ENCODE measurements at regions not wholly inside any gene's neighbourhood (a gene's known extent, or its start where the extent isn't known, plus 50 kb on each side); places are given as distances from the start of the nearest gene placed in this dataset.
A peak's percentile ranks its signal among the peaks of the same experiment; 100 is the strongest.

DNA sequence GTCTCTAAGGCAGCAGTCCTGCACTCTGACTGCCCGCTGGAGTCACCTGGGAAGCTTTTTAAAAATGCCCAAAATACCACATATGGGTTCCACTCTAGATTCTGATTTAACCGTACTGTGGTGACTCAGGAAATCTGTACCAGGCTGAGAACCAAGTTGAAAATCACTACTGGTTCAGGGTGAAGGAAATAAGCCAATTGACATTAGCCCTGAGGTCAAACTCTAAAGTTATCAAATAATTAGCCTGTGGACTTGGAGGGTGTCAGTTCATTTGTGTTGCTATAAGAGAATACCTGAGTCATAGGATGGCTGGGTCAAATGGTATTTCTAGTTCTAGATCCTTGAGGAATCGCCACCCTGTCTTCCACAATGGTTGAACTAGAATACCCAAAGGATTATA is 321.7 kb upstream of the ROPN1 start:
- H3K9me3 ChIP-seq (replicated peaks in 1 of 2; ENCODE audit: control insufficient read depth in 1 of 2, insufficient read depth in 1 of 2, low read length in 2 of 2), result no peaks in the 10 kb centered on the region
- H3K4me2 ChIP-seq (replicated peaks; ENCODE audit: extremely low read depth, low read length, poor library complexity, severe bottlenecking), result no peak overlapping the region
- H3K4me1 Mint-ChIP-seq, result peaks cover 17% of the 10 kb centered on the region
- no peak for DNase-seq
- H3K27ac ChIP-seq (ENCODE audit: low read depth in 1 of 2, low read length in 2 of 2), result no peak overlapping the region
- no peak overlapping the region for H2AFZ ChIP-seq (ENCODE audit: insufficient read depth, low read depth, low read length, poor library complexity, severe bottlenecking)
- H3K4me1 ChIP-seq (ENCODE audit: control insufficient read depth in 1 of 2, insufficient read depth in 2 of 2, low read length in 2 of 2), result peaks cover 9% of the 10 kb centered on the region in 2 donors
- intact Hi-C loops (cut with micrococcal nuclease), result no loop called here
- H3K4me3 Mint-ChIP-seq, result no peak overlapping the region
- H4K20me1 ChIP-seq (ENCODE audit: insufficient read depth, low read length), result no peaks in the 10 kb centered on the region
- no peak overlapping the region for H3K9ac ChIP-seq (ENCODE audit: insufficient read depth, low read length, poor library complexity, severe bottlenecking)
- H3K4me3 ChIP-seq (replicated peaks in 1 of 3; ENCODE audit: low read depth in 2 of 3, low read length in 3 of 3), result no peak overlapping the region
- no peaks in the 10 kb centered on the region for H3K79me2 ChIP-seq (ENCODE audit: insufficient read depth, low read length)
- no peaks in the 10 kb centered on the region for H3K27me3 ChIP-seq (ENCODE audit: control insufficient read depth in 2 of 2, insufficient read depth in 2 of 2, low read length in 2 of 2)
- 80% methylated on average over 1 of the region's 3 CpGs for WGBS (ENCODE audit: insufficient coverage)
- no peaks in the 10 kb centered on the region for H3K36me3 ChIP-seq (replicated peaks in 1 of 2; ENCODE audit: control insufficient read depth in 1 of 2, insufficient read depth in 2 of 2, low read length in 2 of 2)
- TF ChIP-seq, protein P1, sequence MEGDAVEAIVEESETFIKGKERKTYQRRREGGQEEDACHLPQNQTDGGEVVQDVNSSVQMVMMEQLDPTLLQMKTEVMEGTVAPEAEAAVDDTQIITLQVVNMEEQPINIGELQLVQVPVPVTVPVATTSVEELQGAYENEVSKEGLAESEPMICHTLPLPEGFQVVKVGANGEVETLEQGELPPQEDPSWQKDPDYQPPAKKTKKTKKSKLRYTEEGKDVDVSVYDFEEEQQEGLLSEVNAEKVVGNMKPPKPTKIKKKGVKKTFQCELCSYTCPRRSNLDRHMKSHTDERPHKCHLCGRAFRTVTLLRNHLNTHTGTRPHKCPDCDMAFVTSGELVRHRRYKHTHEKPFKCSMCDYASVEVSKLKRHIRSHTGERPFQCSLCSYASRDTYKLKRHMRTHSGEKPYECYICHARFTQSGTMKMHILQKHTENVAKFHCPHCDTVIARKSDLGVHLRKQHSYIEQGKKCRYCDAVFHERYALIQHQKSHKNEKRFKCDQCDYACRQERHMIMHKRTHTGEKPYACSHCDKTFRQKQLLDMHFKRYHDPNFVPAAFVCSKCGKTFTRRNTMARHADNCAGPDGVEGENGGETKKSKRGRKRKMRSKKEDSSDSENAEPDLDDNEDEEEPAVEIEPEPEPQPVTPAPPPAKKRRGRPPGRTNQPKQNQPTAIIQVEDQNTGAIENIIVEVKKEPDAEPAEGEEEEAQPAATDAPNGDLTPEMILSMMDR (IDR thresholded peaks at IDR 0.05), result no peak
- H3K9me3 Mint-ChIP-seq, result peaks cover 0 to 7% (median 2%) of the 10 kb centered on the region in 7 donors
- H3K36me3 Mint-ChIP-seq, result no peaks in the 10 kb centered on the region
- H3K27me3 Mint-ChIP-seq (ENCODE audit: low read depth in 3 of 3), result peaks cover 0 to 13% (median 2%) of the 10 kb centered on the region in 3 donors
- no peak overlapping the region for H3K27ac Mint-ChIP-seq

DNA sequence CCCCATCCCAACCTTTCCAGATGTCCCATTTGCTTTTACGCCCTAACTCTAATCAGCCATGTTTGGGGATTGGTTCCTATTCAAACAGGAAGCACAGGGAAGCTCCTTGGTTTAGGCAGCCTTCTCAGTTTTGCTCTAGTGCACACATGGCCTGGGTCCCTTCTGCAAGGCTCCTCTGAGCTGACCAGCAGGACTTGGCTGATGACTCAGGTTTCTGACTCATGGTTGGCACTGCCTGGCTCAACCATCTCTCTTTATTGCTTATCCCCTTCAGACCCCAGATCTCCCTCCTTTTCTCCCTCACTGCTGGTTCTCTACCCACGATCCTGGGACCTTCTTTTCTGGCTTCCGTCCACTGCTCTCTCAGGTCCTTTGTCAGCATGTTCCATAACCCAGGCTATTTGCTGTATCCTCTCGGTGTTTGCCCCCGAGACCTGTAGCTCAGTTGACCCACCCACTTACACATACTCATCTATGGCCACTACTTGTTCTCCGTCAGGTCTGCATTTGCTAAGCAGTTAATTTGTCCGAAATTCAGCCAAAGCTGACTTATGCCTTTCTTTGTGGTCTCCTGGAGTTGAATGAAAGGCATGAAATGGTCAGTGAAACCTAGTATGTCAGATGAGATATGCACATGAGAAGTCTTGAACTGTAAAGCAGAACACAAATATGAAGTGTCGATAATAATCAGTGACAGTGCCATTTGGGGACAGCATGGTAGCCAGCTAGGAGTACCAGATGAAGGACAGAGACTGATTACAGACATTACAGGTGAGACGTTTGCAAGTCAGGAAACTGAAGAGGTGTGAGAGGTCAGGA is 323.5 kb upstream of the ROPN1 start:
- no peaks in the 10 kb centered on the region for H3K36me3 Mint-ChIP-seq
- Histone ChIP-seq H3K4me2 (replicated peaks; ENCODE audit: extremely low read depth, low read length, poor library complexity, severe bottlenecking) (no peak overlapping the region), H3K4me3 (replicated peaks in 1 of 3; ENCODE audit: low read depth in 2 of 3, low read length in 3 of 3) (no peak overlapping the region), H3K36me3 (replicated peaks in 1 of 2; ENCODE audit: control insufficient read depth in 1 of 2, insufficient read depth in 2 of 2, low read length in 2 of 2) (no peaks in the 10 kb centered on the region), H3K79me2 (ENCODE audit: insufficient read depth, low read length) (no peaks in the 10 kb centered on the region), H3K9ac (ENCODE audit: insufficient read depth, low read length, poor library complexity, severe bottlenecking) (no peak overlapping the region), H3K27ac (ENCODE audit: low read depth in 1 of 2, low read length in 2 of 2) (no peak overlapping the region), H3K27me3 (ENCODE audit: control insufficient read depth in 2 of 2, insufficient read depth in 2 of 2, low read length in 2 of 2) (no peaks in the 10 kb centered on the region), H3K9me3 (replicated peaks in 1 of 2; ENCODE audit: control insufficient read depth in 1 of 2, insufficient read depth in 1 of 2, low read length in 2 of 2) (no peaks in the 10 kb centered on the region), H3K4me1 (ENCODE audit: control insufficient read depth in 1 of 2, insufficient read depth in 2 of 2, low read length in 2 of 2) (peaks cover 9% of the 10 kb centered on the region in 2 donors), H4K20me1 (ENCODE audit: insufficient read depth, low read length) (no peaks in the 10 kb centered on the region), H2AFZ (ENCODE audit: insufficient read depth, low read depth, low read length, poor library complexity, severe bottlenecking) (peak overlapping the region; percentile 33)
- 81% methylated on average over 6 of the region's 9 CpGs for WGBS (ENCODE audit: insufficient coverage)
- H3K4me1 Mint-ChIP-seq, result peaks cover 19% of the 10 kb centered on the region
- DNase-seq, result no peak
- TF ChIP-seq, protein P1 (IDR thresholded peaks at IDR 0.05), result no peak
- H3K4me3 Mint-ChIP-seq, result peak overlapping the region in 1 of 2 donors; percentile 64
- intact Hi-C loops (cut with micrococcal nuclease), result no loop called here
- H3K27ac Mint-ChIP-seq, result peak overlapping the region in 1 of 7 donors; percentile 60
- H3K9me3 Mint-ChIP-seq, result peaks cover 0 to 7% (median 0%) of the 10 kb centered on the region in 7 donors
- peaks cover 0 to 13% (median 2%) of the 10 kb centered on the region in 3 donors for H3K27me3 Mint-ChIP-seq (ENCODE audit: low read depth in 3 of 3)

Data from CD14-positive monocyte (primary cell).